Ammon's horn (tissue), 1 donor: ENCODE measurements at regions not wholly inside any gene's neighbourhood (a gene's known extent, or its start where the extent isn't known, plus 50 kb on each side); places are given as distances from the start of the nearest gene placed in this dataset.
"Not testable (repeated sequence)": the region's sequence is repeated elsewhere in the genome, so short reads cannot be mapped to it uniquely, and the experiment has no call there.

Source experiments
- DNase-seq: peaks from one replicate; pipeline ENCODE4 v3.0.0-alpha.2; 2016; ENCODE audit warnings: low spot score

DNA sequence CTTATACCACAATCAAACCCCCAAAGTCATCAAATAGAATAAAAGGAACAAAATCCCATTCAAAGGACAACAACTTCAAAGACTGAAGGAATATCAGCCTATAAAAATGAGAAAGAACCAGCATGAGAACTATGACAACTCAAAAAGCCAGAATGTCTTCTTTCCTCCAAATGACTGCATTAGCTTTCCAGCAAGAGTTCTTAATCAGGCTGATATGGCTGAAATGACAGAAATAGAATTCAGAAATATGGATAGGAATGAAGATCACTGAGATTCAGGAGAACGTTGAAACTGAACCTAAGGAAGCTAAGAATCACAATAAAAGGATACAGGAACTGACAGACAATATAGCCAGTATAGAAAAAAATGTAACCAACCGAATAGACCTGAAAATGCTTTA is 109.5 kb downstream of the SINHCAF start:
- no peak for DNase-seq

GRCh38 chr12:31217356-31218130 is 108.4 kb downstream of the SINHCAF start:
- DNase-seq = no peak

GRCh38 chr12:31218203-31219025 is 107.5 kb downstream of the SINHCAF start:
- DNase-seq = no peak

DNA sequence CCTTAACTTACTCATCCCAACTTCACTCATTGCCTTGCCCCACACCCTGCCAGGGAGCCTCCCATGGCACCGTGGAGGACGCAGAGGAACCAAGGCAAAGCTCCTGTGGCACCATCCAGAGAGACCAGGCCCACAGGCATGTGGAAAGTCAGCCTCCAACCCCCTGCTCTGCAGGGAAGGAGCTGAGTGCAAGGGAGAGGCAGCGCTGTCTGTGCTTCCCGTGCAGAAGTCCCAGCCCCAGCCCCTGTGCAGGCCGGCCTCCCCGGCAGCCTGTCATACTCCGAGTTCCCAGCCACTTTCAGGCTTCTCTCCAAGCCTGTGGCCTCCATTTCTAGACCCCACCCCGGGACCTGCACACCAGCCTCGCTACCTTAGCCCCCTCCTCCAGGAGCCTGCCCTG is 106.4 kb downstream of the SINHCAF start:
- no peak for DNase-seq

DNA sequence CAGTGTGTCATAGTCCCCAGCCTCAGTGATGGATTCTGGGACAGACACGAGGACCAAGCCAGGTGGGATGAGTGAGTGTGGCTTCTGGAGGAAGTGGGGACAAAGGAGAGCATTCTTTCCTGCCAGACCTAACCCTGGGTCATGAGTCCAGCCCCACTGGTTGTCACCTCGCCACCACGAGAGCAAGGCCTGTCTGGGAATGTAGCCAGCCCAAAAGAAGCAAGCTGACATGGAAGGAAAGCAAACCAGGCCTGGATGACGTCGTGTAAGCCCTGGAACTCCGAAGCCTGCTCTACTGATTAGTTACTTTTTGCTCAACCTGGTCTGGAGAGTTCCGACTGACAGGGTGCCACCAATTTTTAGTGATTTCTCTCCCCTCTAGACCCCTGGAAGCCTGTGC is 105.9 kb downstream of the SINHCAF start:
- no peak for DNase-seq

- DNase-seq = peak; percentile 66
Measured at GRCh38 chr12:31220633-31221550, 105.1 kb downstream of the SINHCAF start.

- DNase-seq = no peak
Measured at GRCh38 chr12:31221551-31221945, 104.4 kb downstream of the SINHCAF start.

GRCh38 chr12:31222620-31223222 is 103.2 kb downstream of the SINHCAF start:
- no peak for DNase-seq

DNA sequence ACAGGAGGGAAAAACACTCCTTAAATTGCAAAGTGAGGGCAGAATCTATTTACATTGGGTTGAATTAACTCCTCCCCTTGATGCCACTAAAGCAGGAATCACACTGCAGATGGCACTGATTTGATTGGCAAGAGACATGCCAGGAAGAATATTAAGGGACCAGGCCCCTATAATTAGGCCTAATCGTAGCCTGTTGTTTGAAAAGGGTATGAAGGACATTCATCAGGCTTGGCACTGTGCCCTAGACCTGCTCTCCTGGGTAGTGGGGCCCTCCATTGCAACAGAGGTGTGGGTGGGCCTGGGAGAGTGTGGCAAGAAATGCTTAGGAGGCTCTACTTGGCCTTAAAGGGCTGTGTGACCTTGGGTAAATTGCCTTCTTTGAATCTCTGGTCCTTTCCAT is 102.3 kb downstream of the SINHCAF start:
- not testable (repeated sequence) for DNase-seq

GRCh38 chr12:31224768-31225448 is 101.0 kb downstream of the SINHCAF start:
- DNase-seq = no peak

GRCh38 chr12:31225656-31226535 is 100.1 kb downstream of the SINHCAF start:
- DNase-seq = no peak

DNA sequence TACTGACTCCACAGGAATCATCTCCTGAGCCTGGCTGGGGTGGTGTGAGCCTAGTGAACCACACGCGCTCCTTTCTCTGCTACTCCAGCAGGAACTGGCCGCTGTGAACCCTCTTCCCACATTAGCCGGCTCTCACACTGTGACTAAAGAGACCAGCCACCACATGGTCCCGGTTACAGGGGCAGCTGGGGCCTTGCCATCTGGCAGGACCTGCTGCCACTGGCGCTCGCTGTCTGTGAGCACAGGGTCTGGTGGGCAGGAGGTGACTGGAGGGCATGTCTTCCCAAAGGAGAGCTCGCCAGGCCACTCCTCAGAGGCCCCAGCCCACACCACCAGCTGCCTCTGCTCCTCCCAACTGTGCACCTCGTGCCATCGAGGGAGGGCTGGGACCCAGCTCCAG is 99.3 kb downstream of the SINHCAF start:
- DNase-seq = peak; percentile 33

DNA sequence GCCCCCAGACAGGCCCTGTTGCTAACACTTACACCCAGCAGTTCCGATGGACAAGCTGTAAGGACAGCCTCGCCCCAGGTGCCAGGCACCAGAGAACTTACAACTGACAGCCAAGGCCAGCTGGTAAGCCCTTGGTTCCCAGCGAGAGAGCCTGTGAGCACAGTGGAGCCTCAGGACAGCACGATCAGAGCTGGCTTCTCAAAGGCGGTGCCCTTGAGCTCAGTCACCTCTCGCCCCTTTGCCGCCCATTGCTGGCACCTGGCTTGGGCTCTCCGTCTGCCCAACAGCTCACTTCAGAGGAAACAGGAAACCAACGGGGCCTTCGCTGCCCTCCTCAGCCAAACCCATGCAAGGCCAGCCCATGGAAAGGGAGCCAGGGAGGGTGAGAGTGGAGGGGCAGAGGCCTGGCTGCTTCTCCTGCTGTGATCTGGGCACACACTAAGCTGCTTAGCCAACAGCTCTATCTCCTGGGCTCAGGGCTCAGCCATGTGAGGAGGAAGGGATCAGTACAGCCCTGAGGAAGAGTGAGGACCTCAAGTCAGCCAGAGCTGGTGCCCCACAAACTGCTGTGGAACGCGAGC is 98.5 kb downstream of the SINHCAF start:
- DNase-seq = no peak

- peak; percentile 48 for DNase-seq
Measured at GRCh38 chr12:31228811-31229792, 96.8 kb downstream of the SINHCAF start.

- DNase-seq = no peak
Measured at GRCh38 chr12:31230004-31230403, 95.9 kb downstream of the SINHCAF start.
